Activated CD4-positive, CD25-positive, alpha-beta regulatory T cell (primary cell): ENCODE measurements at regions not wholly inside any gene's neighbourhood (a gene's known extent, or its start where the extent isn't known, plus 50 kb on each side); places are given as distances from the start of the nearest gene placed in this dataset.

Source experiments
- DNase-seq, 4 experiments: peaks; one replicate each; lab custom pipeline; 2025; lab: John Stamatoyannopoulos, UW

- DNase-seq, result no peak
Observed at GRCh38 chr1:5227114-5227513, 572.7 kb downstream of the AJAP1 start.

DNA sequence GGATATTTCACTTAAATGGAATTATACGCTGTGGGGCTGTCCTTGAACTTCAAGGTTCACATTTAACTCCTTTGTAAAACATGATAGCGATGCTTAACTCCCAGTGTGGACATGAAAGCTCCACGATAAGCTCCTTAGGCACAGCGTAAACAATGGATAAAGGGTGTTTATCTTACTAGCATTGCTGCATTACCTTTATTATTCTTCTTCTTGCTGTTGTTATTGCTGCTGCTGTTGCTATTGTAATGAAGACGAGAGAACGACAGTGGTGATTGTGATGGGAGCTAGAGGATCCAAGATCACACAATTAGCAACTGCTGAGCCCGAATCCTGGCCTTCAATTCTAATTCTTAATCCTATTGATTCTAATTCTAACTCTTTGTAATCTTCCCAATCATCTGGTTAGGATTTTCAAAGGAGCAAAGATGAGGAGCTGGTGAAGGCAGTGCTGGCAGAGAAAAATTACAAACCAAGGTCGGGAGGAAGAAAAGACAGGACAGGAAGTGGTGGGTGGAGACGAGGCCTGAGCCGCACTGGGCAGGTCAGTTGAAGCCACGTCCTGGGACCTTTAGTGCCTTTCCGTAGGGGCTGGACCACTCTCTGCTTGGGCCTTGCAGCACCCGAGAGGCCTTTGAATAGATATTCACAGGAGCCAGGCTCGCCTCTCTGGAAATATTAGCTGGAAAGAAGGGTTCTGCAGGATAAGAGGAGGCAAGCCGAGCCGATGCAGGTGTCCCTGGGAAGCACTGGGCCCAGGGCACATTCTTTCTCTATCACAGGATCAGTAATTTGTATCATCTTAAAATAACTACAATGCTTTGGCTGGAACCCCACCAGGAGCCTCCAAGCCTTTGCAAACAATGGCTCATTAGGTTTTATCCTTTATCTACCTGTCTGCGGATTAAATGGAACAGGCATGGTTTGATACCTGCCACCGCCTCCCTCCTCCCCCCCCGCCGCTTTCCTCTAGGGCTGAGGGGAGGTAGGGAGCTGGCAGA, 571.6 kb downstream of the AJAP1 start:
- no peak for DNase-seq

GRCh38 chr1:5223206-5223605, 568.8 kb downstream of the AJAP1 start:
- no peak for DNase-seq

- DNase-seq, result no peak
Observed at GRCh38 chr1:5222626-5223025, 568.2 kb downstream of the AJAP1 start.

DNA sequence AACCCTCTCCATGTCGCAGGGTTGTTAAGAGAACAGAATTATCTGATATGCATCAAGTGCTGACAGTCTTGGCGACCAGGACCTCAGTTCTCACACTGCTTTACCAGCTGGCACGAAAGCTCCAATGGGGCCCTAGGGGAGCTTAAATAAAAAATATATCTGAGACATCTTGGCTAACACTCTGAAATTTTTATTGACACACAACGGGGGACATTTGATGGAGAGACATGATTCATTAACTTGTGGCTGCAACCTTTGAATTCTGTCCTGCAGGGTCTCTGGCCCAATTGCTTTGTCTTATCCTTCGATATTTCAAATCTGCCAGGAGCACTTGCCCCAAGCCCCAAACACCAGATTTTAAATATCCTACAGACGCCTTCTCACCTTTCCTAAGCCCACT, 567.0 kb downstream of the AJAP1 start:
- no peak for DNase-seq

DNA sequence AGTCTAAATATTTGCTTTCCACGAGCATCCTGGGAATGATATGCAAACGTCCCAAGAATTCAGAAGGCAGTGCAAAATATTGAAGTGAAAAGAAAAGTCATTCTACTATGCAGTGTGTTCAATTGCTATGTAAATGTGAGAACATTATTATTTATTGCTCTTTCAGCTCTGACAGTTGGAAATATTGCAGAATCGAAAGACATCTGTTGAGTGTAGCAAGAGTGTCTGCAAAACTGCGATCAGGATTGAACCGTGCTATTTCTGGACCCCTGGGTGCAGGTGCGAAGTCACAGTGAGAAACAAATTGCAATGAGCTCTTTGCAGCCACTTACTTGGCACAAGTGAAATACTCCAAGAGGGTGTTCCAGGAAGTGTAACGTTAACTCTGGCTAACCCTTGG, 566.4 kb downstream of the AJAP1 start:
- no peak for DNase-seq

- no peak for DNase-seq
Observed at GRCh38 chr1:5220421-5220820, 566.0 kb downstream of the AJAP1 start.

- no peak for DNase-seq
Observed at GRCh38 chr1:5200006-5200405, 545.6 kb downstream of the AJAP1 start.

GRCh38 chr1:5198328-5198727, 543.9 kb downstream of the AJAP1 start:
- DNase-seq, result no peak

DNA sequence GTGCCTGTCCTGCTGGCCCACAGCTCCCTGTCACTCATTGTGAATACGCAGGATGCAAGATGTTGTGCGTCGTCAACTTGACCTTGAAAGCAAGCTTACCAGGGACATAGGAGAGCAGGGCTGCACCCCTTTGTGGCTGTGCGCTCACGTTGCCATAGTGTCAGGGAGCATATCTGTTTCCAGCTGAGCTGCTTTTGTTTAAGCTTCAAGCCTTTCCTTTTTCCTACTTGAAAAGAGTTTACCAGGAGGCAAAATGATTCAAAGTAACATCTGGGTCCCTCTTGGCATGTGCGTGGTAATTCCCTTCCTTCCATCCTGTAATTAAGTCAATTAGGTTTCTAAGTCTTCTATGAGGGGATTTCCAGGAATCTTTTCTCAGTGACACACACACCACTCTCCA, 537.1 kb downstream of the AJAP1 start:
- DNase-seq, result no peak

GRCh38 chr1:5189384-5189783, 535.0 kb downstream of the AJAP1 start:
- DNase-seq, result no peak

GRCh38 chr1:5165762-5166161, 511.4 kb downstream of the AJAP1 start:
- no peak for DNase-seq

DNA sequence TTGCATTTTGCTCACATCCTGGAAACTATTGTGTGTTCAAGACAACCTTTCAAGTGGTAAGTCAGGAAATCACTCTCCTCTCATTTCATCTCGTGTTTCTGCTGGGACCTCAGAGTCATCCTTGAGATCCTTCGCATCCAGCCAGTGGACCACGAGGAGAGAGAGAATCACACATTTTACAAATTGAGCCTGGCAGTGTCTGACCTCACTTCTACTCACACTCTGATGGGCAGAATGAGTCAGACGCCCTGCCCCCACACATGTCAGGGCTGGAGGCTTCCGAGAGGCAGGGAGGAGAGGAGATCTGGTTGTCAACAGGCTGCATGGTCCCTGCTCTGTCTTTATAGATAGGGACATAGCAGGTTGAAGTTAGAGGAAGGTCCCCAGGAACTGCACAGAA, 509.7 kb downstream of the AJAP1 start:
- no peak for DNase-seq

DNA sequence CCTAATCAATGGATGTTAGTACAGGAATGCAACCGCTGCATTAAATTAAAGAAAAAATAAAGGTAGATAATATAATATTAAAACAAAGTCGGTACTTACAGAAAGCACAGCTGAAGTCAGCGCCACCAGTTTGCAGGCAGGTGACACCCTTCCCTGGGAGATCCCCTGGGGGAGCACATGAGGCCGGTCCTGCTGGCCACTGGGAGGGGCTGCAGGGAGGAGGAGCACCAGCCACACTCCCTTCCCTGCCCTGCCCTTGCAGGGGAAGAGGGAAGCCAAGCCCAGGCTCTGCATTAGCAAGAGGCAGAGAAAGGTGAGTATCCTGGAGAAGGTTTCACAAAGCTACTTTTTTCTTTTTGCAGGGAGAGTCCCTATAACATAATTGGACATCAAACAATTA, 507.0 kb downstream of the AJAP1 start:
- no peak for DNase-seq

DNA sequence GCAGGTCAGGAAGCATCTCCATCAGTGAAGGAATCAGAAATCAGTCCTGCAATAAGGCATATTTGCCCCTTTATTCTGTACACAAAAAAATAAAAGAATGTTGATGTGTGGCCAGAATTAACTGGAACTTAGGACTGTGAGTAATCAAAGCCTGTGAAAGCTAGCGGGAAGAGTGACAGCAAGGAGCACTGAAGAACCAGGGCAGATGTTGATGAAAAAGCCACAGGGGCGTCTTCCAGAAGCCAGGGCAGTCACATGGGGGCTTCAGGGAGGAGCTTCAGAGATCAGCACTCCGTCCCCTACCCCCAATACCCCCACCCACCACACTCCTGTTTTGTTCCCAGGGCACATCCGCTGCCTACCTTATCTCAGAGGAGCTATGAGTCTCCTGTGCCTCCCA, 502.8 kb downstream of the AJAP1 start:
- no peak for DNase-seq

DNA sequence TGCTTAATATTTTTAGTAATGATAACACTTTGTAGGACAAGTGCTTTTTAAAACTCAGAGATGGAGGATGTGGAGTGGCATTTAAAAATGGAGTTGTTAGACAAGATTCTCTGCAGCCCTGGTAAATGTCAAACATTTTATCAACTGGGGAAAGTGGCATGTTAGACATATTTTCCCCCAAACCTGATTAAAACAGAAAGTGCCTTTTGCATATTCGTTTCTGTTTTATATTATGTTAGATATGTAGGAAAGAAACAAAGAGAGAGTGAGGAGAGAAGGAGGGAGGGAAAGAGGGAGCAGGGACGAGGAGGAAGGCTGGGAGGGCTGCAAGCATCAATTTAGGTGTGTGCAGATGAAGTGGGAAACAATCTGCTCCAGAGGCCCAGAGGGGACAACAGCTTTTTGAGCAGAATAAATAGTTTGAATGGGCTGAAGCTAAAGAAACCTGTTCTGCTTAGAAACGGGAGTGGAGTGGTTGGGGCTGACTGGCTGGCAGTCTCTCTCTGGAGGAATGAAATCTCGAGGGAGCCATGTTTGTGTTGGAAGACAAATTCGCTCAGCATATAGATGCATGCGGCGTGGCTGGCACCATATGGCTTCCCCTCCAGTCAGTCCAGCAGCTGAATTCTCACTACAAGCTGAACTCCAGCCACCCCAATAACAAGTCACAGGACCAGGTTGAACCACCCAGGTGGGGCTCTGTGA, 502.2 kb downstream of the AJAP1 start:
- no peak for DNase-seq

GRCh38 chr1:5151511-5151910, 497.1 kb downstream of the AJAP1 start:
- DNase-seq, result no peak

DNA sequence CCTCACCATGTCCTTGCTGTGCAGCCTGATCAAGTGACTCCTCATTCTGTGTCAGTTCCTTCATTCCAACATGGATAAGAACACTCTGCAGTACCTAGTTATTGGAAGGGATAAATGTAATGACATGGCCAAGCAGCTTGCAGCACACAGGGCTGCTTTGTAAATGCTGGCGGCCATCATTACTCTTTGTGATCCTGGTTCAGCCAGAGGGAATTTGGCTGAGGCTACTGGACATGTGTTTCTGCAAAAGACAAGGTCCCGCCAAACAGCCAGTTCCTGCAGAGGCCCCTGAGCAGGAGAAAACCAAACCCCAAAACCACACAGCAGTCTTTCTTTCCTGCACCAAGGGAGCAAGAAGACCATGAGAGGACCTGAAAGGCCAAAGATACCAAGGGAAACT, 495.8 kb downstream of the AJAP1 start:
- DNase-seq, result no peak

GRCh38 chr1:5147806-5148205, 493.4 kb downstream of the AJAP1 start:
- no peak for DNase-seq

- no peak for DNase-seq
Observed at GRCh38 chr1:5142389-5142788, 488.0 kb downstream of the AJAP1 start.

DNA sequence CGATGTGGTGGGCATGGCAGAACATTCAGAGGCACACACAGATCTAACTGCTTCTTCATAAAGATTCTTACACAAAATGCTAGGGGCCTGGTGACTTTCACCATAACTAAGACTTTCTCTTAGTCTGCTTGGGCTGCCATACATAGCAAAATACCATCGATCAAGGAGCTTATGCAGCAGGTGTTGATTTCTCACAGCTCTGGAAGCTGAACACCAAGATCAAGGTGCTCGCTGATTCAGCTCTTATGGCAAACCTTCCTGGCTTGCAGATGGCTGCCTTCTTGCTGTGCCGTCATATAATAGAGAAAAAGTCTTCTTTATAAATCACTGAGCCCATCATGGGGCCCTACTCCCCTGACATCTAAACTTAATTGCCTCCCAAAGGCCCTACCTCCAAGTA, 487.3 kb downstream of the AJAP1 start:
- no peak for DNase-seq

- DNase-seq, result no peak
Observed at GRCh38 chr1:5140962-5141361, 486.6 kb downstream of the AJAP1 start.

DNA sequence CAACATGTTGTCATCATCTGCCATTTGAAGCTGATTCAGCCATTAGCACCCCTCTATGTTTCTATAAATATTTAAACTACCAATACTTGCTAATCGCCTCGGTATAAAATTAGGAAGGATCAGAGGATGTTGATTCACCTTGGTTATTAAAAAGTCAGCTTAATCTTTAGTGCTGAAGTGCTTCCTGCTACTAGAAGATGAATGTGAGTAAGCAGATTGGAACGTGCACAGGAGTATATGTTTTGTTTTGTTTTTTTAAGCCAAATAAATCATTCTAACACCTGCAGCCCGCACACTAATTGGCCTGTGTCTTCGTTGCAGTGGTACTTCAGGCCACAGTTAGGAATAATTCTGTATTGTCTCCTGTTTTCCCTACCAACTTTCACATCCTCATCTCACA, 485.7 kb downstream of the AJAP1 start:
- DNase-seq, result no peak
